PC-3 (cell line): ENCODE measurements at regions not wholly inside any gene's neighbourhood (a gene's known extent, or its start where the extent isn't known, plus 50 kb on each side); places are given as distances from the start of the nearest gene placed in this dataset.

Experiments used
- ATAC-seq: fragments of 200-7000 bp; cut with Tn5 transposase; 2 replicates; pipeline ENCODE4 v1.9.1; 2020; ENCODE audit warnings: mild to moderate bottlenecking, moderate library complexity
- BruUV-seq: library from RNA; stranded (reverse); fragments of 400-500 nt; replicated peaks from 2 replicates; lab custom pipeline; 2021; lab: Mats Ljungman, UMichigan
- CTCF ChIA-PET: fragments of 300-600 bp; sonication (Branson Sonifier 250); formaldehyde crosslinking; loops from one replicate; lab custom pipeline; 2022; ENCODE audit warnings: antibody characterized with exemption; lab: Charles Lee
- POLR2A ChIA-PET: fragments of 300-600 bp; sonication (Branson Sonifier 250); formaldehyde crosslinking; loops from one replicate; lab custom pipeline; 2022; ENCODE audit warnings: antibody characterized with exemption; ENCODE audit not compliant: unreplicated experiment; lab: Charles Lee
- DNase-seq: peaks from one replicate; pipeline ENCODE4 v3.0.0-alpha.2; 2015
- H2AFZ ChIP-seq: fragments of 300-600 bp; sonication (generic); 2 replicates; pipeline ENCODE4 v1.6.0; 2016; ENCODE audit warnings: antibody characterized with exemption, low read length
- H3F3A ChIP-seq: fragments of 300-600 bp; sonication (generic); one replicate; pipeline ENCODE4 v1.6.0; 2017; ENCODE audit warnings: antibody characterized with exemption, low read length, control low read depth, mild to moderate bottlenecking; ENCODE audit not compliant: unreplicated experiment
- H3K27ac ChIP-seq: fragments of 300-600 bp; sonication (generic); 2 replicates; pipeline ENCODE4 v1.5.1; 2016; ENCODE audit warnings: mild to moderate bottlenecking, low read length
- H3K27me3 ChIP-seq: fragments of 300-600 bp; sonication (generic); 2 replicates; pipeline ENCODE4 v1.6.1; 2016; ENCODE audit warnings: low read length, mixed read lengths
- H3K36me3 ChIP-seq: fragments of 300-600 bp; sonication (generic); 2 replicates; pipeline ENCODE4 v1.6.1; 2016; ENCODE audit warnings: low read depth, mixed run types, low read length, mixed read lengths
- H3K4me1 ChIP-seq: fragments of 300-600 bp; sonication (generic); 2 replicates; pipeline ENCODE4 v1.5.1; 2016; ENCODE audit warnings: low read length; ENCODE audit not compliant: insufficient read depth
- H3K4me2 ChIP-seq: fragments of 300-600 bp; sonication (generic); 2 replicates; pipeline ENCODE4 v1.6.0; 2016; ENCODE audit warnings: low read length
- H3K4me3 ChIP-seq: fragments of 300-600 bp; sonication (generic); 2 replicates; pipeline ENCODE4 v1.5.1; 2016; ENCODE audit warnings: mild to moderate bottlenecking, low read length, mixed read lengths
- H3K79me2 ChIP-seq: fragments of 300-600 bp; sonication (generic); 2 replicates; pipeline ENCODE4 v1.6.1; 2017; ENCODE audit warnings: low read length, mixed read lengths
- H3K9ac ChIP-seq: fragments of 300-600 bp; sonication (generic); 2 replicates; pipeline ENCODE4 v1.6.0; 2016; ENCODE audit warnings: mild to moderate bottlenecking, low read length
- H3K9me2 ChIP-seq: fragments of 300-600 bp; sonication (generic); replicated peaks from 2 replicates; pipeline ENCODE4 v1.6.1; 2016; ENCODE audit warnings: mixed run types, low read length, mixed read lengths
- H3K9me3 ChIP-seq: fragments of 300-600 bp; sonication (generic); 2 replicates; pipeline ENCODE4 v1.6.1; 2016; ENCODE audit warnings: low read length, mixed read lengths
- H4K20me1 ChIP-seq: fragments of 300-600 bp; sonication (generic); 2 replicates; pipeline ENCODE4 v1.6.1; 2016; ENCODE audit warnings: low read length, mixed read lengths
- EZH2 ChIP-seq: fragments of 300-600 bp; sonication (generic); IDR thresholded peaks from one replicate; pipeline ENCODE4 v1.6.1; 2017; ENCODE audit warnings: antibody characterized with exemption, mild to moderate bottlenecking, low read length; ENCODE audit not compliant: unreplicated experiment
- EZH2phosphoT487 ChIP-seq: fragments of 300-600 bp; sonication (generic); IDR thresholded peaks from 2 replicates; pipeline ENCODE4 v1.6.1; 2018; ENCODE audit warnings: mild to moderate bottlenecking, antibody characterized with exemption, low read length, borderline replicate concordance
- intact Hi-C: fragments of 100-400 bp; cut with micrococcal nuclease; formaldehyde crosslinking; loops from 2 replicates; pipeline ENCODE4 v1.9.0; 2023
- TF ChIP-seq, protein P1 (sequence below): fragments of 300-600 bp; sonication (generic); conservative IDR thresholded peaks from 2 replicates; pipeline ENCODE4 v1.5.1; 2017; ENCODE audit warnings: antibody characterized with exemption, low read depth, mild to moderate bottlenecking, low read length

GRCh38 chr4:75180790-75181776 is 248.2 kb downstream of the PARM1 start:
- Histone ChIP-seq H3K4me2 (peak overlapping the region; percentile 74), H3K9me3 (no peaks in the 10 kb centered on the region), H2AFZ (peak overlapping the region; percentile 88), H3K27me3 (no peaks in the 10 kb centered on the region), H3K4me1 (peaks cover 17% of the 10 kb centered on the region), H3K36me3 (no peaks in the 10 kb centered on the region), H3K9me2 (no peaks in the 10 kb centered on the region), H3K79me2 (no peaks in the 10 kb centered on the region), H3F3A (no peaks in the 10 kb centered on the region), H3K4me3 (peak overlapping the region; percentile 58), H4K20me1 (no peaks in the 10 kb centered on the region), H3K27ac (peak overlapping the region; percentile 76), H3K9ac (peak overlapping the region; percentile 64)
- CTCF ChIA-PET: no interaction called here
- POLR2A ChIA-PET: no interaction called here
- ATAC-seq: no peak
- no TSS peak for BruUV-seq
- intact Hi-C loops: no loop called here
- DNase-seq: peak; percentile 64
- TF ChIP-seq, protein P1, sequence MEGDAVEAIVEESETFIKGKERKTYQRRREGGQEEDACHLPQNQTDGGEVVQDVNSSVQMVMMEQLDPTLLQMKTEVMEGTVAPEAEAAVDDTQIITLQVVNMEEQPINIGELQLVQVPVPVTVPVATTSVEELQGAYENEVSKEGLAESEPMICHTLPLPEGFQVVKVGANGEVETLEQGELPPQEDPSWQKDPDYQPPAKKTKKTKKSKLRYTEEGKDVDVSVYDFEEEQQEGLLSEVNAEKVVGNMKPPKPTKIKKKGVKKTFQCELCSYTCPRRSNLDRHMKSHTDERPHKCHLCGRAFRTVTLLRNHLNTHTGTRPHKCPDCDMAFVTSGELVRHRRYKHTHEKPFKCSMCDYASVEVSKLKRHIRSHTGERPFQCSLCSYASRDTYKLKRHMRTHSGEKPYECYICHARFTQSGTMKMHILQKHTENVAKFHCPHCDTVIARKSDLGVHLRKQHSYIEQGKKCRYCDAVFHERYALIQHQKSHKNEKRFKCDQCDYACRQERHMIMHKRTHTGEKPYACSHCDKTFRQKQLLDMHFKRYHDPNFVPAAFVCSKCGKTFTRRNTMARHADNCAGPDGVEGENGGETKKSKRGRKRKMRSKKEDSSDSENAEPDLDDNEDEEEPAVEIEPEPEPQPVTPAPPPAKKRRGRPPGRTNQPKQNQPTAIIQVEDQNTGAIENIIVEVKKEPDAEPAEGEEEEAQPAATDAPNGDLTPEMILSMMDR: no peak
- TF ChIP-seq EZH2phosphoT487 (no peak), EZH2 (no peak)

- CTCF ChIA-PET: no interaction called here
Observed at GRCh38 chr4:75180217-75180616, 247.3 kb downstream of the PARM1 start.

More at GRCh38 chr4:75180217-75180616, 247.3 kb downstream of the PARM1 start:
- peak overlapping the region; percentile 76 for H3K27ac ChIP-seq
- no peaks in the 10 kb centered on the region for H3F3A ChIP-seq
- H3K4me3 ChIP-seq: no peak overlapping the region
- H3K79me2 ChIP-seq: no peaks in the 10 kb centered on the region
- no peak for TF ChIP-seq EZH2
- no peak for TF ChIP-seq EZH2phosphoT487
- TF ChIP-seq, protein P1: no peak
- no peaks in the 10 kb centered on the region for H3K9me2 ChIP-seq
- DNase-seq (peak; percentile 24), ATAC-seq (no peak)
- H3K36me3 ChIP-seq: no peaks in the 10 kb centered on the region
- no TSS peak for BruUV-seq
- H4K20me1 ChIP-seq: no peaks in the 10 kb centered on the region
- POLR2A ChIA-PET: no interaction called here
- peaks cover 17% of the 10 kb centered on the region for H3K4me1 ChIP-seq
- intact Hi-C loops: no loop called here
- H3K9me3 ChIP-seq: no peaks in the 10 kb centered on the region
- H2AFZ ChIP-seq: peak overlapping the region; percentile 88
- H3K9ac ChIP-seq: no peak overlapping the region
- H3K27me3 ChIP-seq: no peaks in the 10 kb centered on the region
- peak overlapping the region; percentile 74 for H3K4me2 ChIP-seq
